ENCODE measurements at regions not wholly inside any gene's neighbourhood (a gene's known extent, or its start where the extent isn't known, plus 50 kb on each side); places are given as distances from the start of the nearest gene placed in this dataset.
"Not testable (repeated sequence)": the region's sequence is repeated elsewhere in the genome, so short reads cannot be mapped to it uniquely, and the experiment has no call there.

DNA sequence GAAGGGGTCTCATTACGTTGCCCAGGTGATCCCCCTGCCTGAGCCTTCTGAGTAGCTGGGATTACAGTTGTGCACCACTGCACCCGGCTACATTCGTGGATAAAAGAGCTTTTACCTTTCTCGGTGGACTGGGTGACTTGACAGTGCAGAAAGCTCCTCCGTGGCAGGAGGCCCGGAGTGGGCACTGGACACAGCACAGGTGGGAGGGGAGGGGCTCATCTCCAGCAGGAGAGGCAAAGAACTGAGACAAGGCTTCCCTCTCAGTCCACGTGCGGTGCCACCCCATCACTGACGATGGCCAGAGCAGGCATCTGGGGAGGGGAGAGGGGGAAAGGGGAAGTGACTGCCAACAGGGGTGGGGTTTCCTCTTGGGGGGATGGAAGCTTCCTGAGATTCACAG lies 118.4 kb downstream of the SHANK2 start:
- no peaks in the 10 kb centered on the region for H3K36me3 ChIP-seq

GRCh38 chr11:71131861-71132260 lies 120.5 kb downstream of the SHANK2 start:
- Histone ChIP-seq H3K27ac (no peak overlapping the region), H3K9me3 (no peaks in the 10 kb centered on the region), H3K4me3 (no peak overlapping the region), H3K36me3 (no peaks in the 10 kb centered on the region), H3K27me3 (no peaks in the 10 kb centered on the region), H3K4me1 (no peaks in the 10 kb centered on the region)
- no peak for DNase-seq
- TF ChIP-seq CTCF (IDR thresholded peaks at IDR 0.05) (no peak), POLR2A (IDR thresholded peaks at IDR 0.05) (no peak), POLR2AphosphoS5 (IDR thresholded peaks at IDR 0.05) (no peak), EP300 (IDR thresholded peaks at IDR 0.05; ENCODE audit: low read depth) (no peak)
- WGBS, 2 donors (ENCODE audit: low coverage in 1 of 2) = 66% methylated on average over 15 of the region's 15 CpGs; no CpG with 5 or more reads in 1 of the 2 donors
- intact Hi-C loops (cut with DNase I; ENCODE audit: low total_unique reads) (no loop called here), in situ Hi-C loops (cut with MboI; ENCODE audit: low pct_ligation_motif_present in 1 of 4, low pct_unique_long_range_greater_than_20kb in 1 of 4, low sequenced_read_pairs in 3 of 4) (no loop called here)

More for the DNA sequence above, 118.4 kb downstream of the SHANK2 start:
- intact Hi-C loops (cut with DNase I; ENCODE audit: low total_unique reads) = no loop called here
- DNase-seq = no peak
- TF ChIP-seq CTCF (IDR thresholded peaks at IDR 0.05) (no peak), POLR2AphosphoS5 (IDR thresholded peaks at IDR 0.05) (no peak), EP300 (IDR thresholded peaks at IDR 0.05; ENCODE audit: low read depth) (no peak), POLR2A (IDR thresholded peaks at IDR 0.05) (no peak)
- Histone ChIP-seq H3K27ac (no peak overlapping the region), H3K4me3 (no peak overlapping the region), H3K9me3 (no peaks in the 10 kb centered on the region), H3K4me1 (no peaks in the 10 kb centered on the region), H3K27me3 (no peaks in the 10 kb centered on the region)
- WGBS, 2 donors (ENCODE audit: low coverage in 1 of 2) = 60 to 87% methylated on average over 1 to 9 of the region's 9 CpGs
- in situ Hi-C loops (cut with MboI; ENCODE audit: low pct_ligation_motif_present in 1 of 4, low pct_unique_long_range_greater_than_20kb in 1 of 4, low sequenced_read_pairs in 3 of 4) = no loop called here

DNA sequence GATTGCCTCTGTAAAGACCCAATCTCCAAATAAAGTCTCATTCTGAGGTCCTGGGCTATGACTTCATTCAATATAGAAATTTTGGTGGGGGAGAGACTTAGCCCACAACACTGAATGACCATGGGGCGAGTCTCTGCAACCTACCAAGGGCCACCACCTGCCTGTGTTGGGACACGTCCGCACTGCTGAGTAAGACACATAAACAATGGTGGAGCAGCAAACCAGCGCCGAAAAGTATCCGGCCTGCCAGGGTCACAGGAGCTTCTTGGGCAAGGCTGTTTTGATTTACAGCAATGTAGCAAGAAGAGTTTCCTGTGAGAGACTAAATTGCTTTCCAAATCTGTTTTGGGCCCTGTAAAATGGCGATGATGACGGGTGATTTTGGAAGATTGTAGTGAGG lies 122.3 kb downstream of the SHANK2 start:
- WGBS, 2 donors (ENCODE audit: low coverage in 1 of 2) = 72 to 91% methylated on average over 2 to 8 of the region's 8 CpGs
- H3K36me3 ChIP-seq = no peaks in the 10 kb centered on the region
- H3K9me3 ChIP-seq = no peaks in the 10 kb centered on the region
- DNase-seq = no peak
- intact Hi-C loops (cut with DNase I; ENCODE audit: low total_unique reads) = no loop called here
- no peaks in the 10 kb centered on the region for H3K4me1 ChIP-seq
- H3K27ac ChIP-seq = no peak overlapping the region
- in situ Hi-C loops (cut with MboI; ENCODE audit: low pct_ligation_motif_present in 1 of 4, low pct_unique_long_range_greater_than_20kb in 1 of 4, low sequenced_read_pairs in 3 of 4) = no loop called here
- no peak overlapping the region for H3K4me3 ChIP-seq
- TF ChIP-seq EP300 (IDR thresholded peaks at IDR 0.05; ENCODE audit: low read depth) = no peak
- no peak for TF ChIP-seq CTCF (IDR thresholded peaks at IDR 0.05)
- no peak for TF ChIP-seq POLR2AphosphoS5 (IDR thresholded peaks at IDR 0.05)
- no peak for TF ChIP-seq POLR2A (IDR thresholded peaks at IDR 0.05)
- H3K27me3 ChIP-seq = no peaks in the 10 kb centered on the region

DNA sequence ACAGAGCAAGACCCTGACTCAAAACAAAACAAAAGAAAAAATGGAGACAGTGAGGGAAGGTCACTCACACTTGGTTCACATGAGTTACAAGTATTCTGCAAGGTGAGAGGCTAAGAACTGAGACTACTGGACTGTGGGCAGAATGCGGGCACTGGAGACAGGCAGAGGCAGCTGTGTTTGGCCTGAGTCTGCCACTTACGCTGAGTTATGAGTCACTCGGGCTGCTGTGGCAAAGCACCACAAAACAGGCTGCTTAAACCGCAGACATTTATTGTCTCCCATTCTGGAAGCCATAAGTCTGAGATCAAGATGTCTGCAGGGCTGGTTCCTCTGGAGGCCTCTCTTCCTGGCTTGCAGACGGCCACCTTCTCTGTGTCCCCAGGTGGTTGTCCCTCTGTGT lies 122.8 kb downstream of the SHANK2 start:
- Histone ChIP-seq H3K9me3 (no peaks in the 10 kb centered on the region), H3K27ac (no peak overlapping the region), H3K36me3 (no peaks in the 10 kb centered on the region), H3K4me1 (no peaks in the 10 kb centered on the region), H3K4me3 (no peak overlapping the region), H3K27me3 (no peaks in the 10 kb centered on the region)
- TF ChIP-seq EP300 (IDR thresholded peaks at IDR 0.05; ENCODE audit: low read depth) (no peak), POLR2A (IDR thresholded peaks at IDR 0.05) (no peak)
- WGBS, 2 donors (ENCODE audit: low coverage in 1 of 2) = 81 to 100% methylated on average over 1 to 5 of the region's 5 CpGs
- in situ Hi-C loops (cut with MboI; ENCODE audit: low pct_ligation_motif_present in 1 of 4, low pct_unique_long_range_greater_than_20kb in 1 of 4, low sequenced_read_pairs in 3 of 4) (no loop called here), intact Hi-C loops (cut with DNase I; ENCODE audit: low total_unique reads) (no loop called here)
- no peak for DNase-seq

DNA sequence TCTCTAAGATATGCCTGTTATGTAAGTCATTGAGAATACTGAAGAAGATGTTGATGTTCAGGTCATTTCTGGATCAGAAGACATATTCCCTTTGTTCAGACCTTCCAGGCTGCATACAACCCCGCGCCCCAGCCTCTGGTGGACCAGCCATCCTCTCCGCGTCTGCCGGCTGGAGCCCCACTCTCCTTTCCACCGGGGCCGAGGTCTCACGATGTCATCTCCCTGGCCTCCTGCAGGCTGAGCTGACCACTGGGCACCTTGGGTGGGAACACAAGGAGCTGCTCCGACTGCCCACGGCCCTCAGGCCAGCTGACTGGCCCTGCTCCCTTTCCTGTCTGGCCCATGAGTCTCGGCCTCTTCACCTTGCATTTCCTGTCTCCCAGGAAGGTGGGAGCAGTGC lies 124.6 kb downstream of the SHANK2 start:
- in situ Hi-C loops (cut with MboI; ENCODE audit: low pct_ligation_motif_present in 1 of 4, low pct_unique_long_range_greater_than_20kb in 1 of 4, low sequenced_read_pairs in 3 of 4) = no loop called here
- DNase-seq = no peak
- H3K36me3 ChIP-seq = no peaks in the 10 kb centered on the region
- 90% methylated on average over 11 of the region's 11 CpGs; no CpG with 5 or more reads in 1 of the 2 donors for WGBS, 2 donors (ENCODE audit: low coverage in 1 of 2)
- TF ChIP-seq EP300 (IDR thresholded peaks at IDR 0.05; ENCODE audit: low read depth) = no peak
- TF ChIP-seq POLR2AphosphoS5 (IDR thresholded peaks at IDR 0.05) = no peak
- no peak for TF ChIP-seq POLR2A (IDR thresholded peaks at IDR 0.05)
- TF ChIP-seq CTCF (IDR thresholded peaks at IDR 0.05) = no peak
- H3K27ac ChIP-seq = no peak overlapping the region
- H3K4me1 ChIP-seq = no peaks in the 10 kb centered on the region
- H3K27me3 ChIP-seq = no peaks in the 10 kb centered on the region
- H3K4me3 ChIP-seq = no peak overlapping the region
- no peaks in the 10 kb centered on the region for H3K9me3 ChIP-seq
- intact Hi-C loops (cut with DNase I; ENCODE audit: low total_unique reads) = no loop called here

GRCh38 chr11:71126401-71126800 lies 126.0 kb downstream of the SHANK2 start:
- DNase-seq; H3K4me1 ChIP-seq; H3K27ac ChIP-seq; H3K9me3 ChIP-seq; H3K27me3 ChIP-seq; H3K4me3 ChIP-seq; H3K36me3 ChIP-seq; intact Hi-C loops (cut with DNase I; ENCODE audit: low total_unique reads); in situ Hi-C loops (cut with MboI; ENCODE audit: low pct_ligation_motif_present in 1 of 4, low pct_unique_long_range_greater_than_20kb in 1 of 4, low sequenced_read_pairs in 3 of 4): not testable (repeated sequence)
- 63 to 70% methylated on average over 5 of the region's 5 CpGs for WGBS, 2 donors (ENCODE audit: low coverage in 1 of 2)

All from transverse colon (tissue), 4 donors.